ENCODE measurements at regions not wholly inside any gene's neighbourhood (a gene's known extent, or its start where the extent isn't known, plus 50 kb on each side); places are given as distances from the start of the nearest gene placed in this dataset.

GRCh38 chr4:85147481-85148076, 181.1 kb upstream of the WDFY3 start (continued):
- 0 out of 2 replicates have a peak, but pooled peaks have one; percentile 3 for TF ChIP-seq SPI1 (IDR thresholded peaks at IDR 0.05; ENCODE audit: borderline replicate concordance, low read depth, low read length)
- TF ChIP-seq YY1 (IDR thresholded peaks at IDR 0.05; ENCODE audit: borderline replicate concordance in 1 of 3, control insufficient read depth in 1 of 3, extremely low read depth in 1 of 3, insufficient read depth in 3 of 3, insufficient read length in 1 of 3, insufficient replicate concordance in 2 of 3, low read depth in 1 of 3, low read length in 2 of 3) = no peak
- peak; percentile 38 to 65 (median 63); a peak in 5 of 6 replicates for TF ChIP-seq CTCF (IDR thresholded peaks at IDR 0.05 in 2 of 3, conservative IDR thresholded peaks at IDR 0.05 in 1 of 3; ENCODE audit: insufficient read depth in 2 of 3, low read depth in 1 of 3, low read length in 3 of 3)
- TF ChIP-seq ELF1 (tag; IDR thresholded peaks at IDR 0.05) = peak; percentile 34; the same call in 1 of the 2 replicates

- no peaks in the 10 kb centered on the region for H3K9me1 ChIP-seq (ENCODE audit: control insufficient read depth, insufficient read depth, low read length)
- H3K79me2 ChIP-seq (ENCODE audit: control insufficient read depth, insufficient read depth, low read length) = no peaks in the 10 kb centered on the region
- no peaks in the 10 kb centered on the region for H4K20me1 ChIP-seq (replicated peaks; ENCODE audit: control insufficient read depth, insufficient read depth, low read length)
- FAIRE-seq (no peak), ATAC-seq (no peak), DNase-seq (ENCODE audit: extremely low read depth in 1 of 4, low spot score in 3 of 4) (no peak)
- no TSS peak for BruUV-seq (replicated peaks)
- H3K36me3 ChIP-seq (ENCODE audit: control insufficient read depth, insufficient read depth, low read length) = no peaks in the 10 kb centered on the region
- H3K27ac ChIP-seq (ENCODE audit: extremely low read depth, low read depth, low read length) = no peak overlapping the region
- in situ Hi-C loops (cut with MboI) (loop anchor here (25.0 kb wide), 2 partner anchors 613 to 888 kb away; no protein-coding TSS in a partner anchor), intact Hi-C loops (cut with micrococcal nuclease) (loop anchor here (5.0 kb wide), 2 partner anchors 598 to 893 kb away; no protein-coding TSS in a partner anchor)
- H3K9me3 ChIP-seq (replicated peaks; ENCODE audit: control insufficient read depth, insufficient read depth, low read depth, low read length) = no peaks in the 10 kb centered on the region
- H3K4me2 ChIP-seq (ENCODE audit: insufficient read depth, low read length) = no peak overlapping the region
- H3K4me3 ChIP-seq = no peak overlapping the region
- H2AFZ ChIP-seq (ENCODE audit: low read depth, low read length) = no peak overlapping the region
- no peak overlapping the region for H3K9ac ChIP-seq (ENCODE audit: insufficient read depth in 1 of 2, low read depth in 2 of 2, low read length in 2 of 2)
- no peak for TF ChIP-seq HNRNPK (IDR thresholded peaks at IDR 0.05; ENCODE audit: low read depth, low read length, poor library complexity, severe bottlenecking)
- no peak for TF ChIP-seq ZNF140 (CRISPR knock-in tag; IDR thresholded peaks at IDR 0.05)
- TF ChIP-seq STAT5A (IDR thresholded peaks at IDR 0.05; ENCODE audit: borderline replicate concordance, low read length) = no peak
- TF ChIP-seq GATAD2A (IDR thresholded peaks at IDR 0.05) = no peak
- no peak for TF ChIP-seq TCF7 (IDR thresholded peaks at IDR 0.05; ENCODE audit: borderline replicate concordance)
- TF ChIP-seq GTF2F1 (IDR thresholded peaks at IDR 0.05; ENCODE audit: low read depth, low read length) = no peak
- no peak for TF ChIP-seq SMAD4 (CRISPR knock-in tag; conservative IDR thresholded peaks at IDR 0.05)
- no peak for TF ChIP-seq PTTG1 (tag; IDR thresholded peaks at IDR 0.05; ENCODE audit: low read depth)
- no peak for TF ChIP-seq GTF2E2 (tag; IDR thresholded peaks at IDR 0.05)
- no peak for TF ChIP-seq SNRNP70 (optimal IDR thresholded peaks at IDR 0.05; ENCODE audit: low read depth, low read length)
- no peak for TF ChIP-seq ZNF134 (CRISPR knock-in tag; conservative IDR thresholded peaks at IDR 0.05)
- no peak for TF ChIP-seq ZKSCAN8 (CRISPR knock-in tag; IDR thresholded peaks at IDR 0.05)
- no peak for TF ChIP-seq PRMT5 (CRISPR knock-in tag; IDR thresholded peaks at IDR 0.05)
- TF ChIP-seq C11orf30 (IDR thresholded peaks at IDR 0.05; ENCODE audit: low read depth) = no peak
- TF ChIP-seq KDM2B (CRISPR knock-in tag; IDR thresholded peaks at IDR 0.05) = no peak
- TF ChIP-seq RFX1 (IDR thresholded peaks at IDR 0.05) = no peak
- 0% methylated on average over 1 of the region's 1 CpG for WGBS (ENCODE audit: insufficient coverage, low coverage, missing lambda C conversion rate)
- no peaks in the 10 kb centered on the region for H3K4me1 ChIP-seq (replicated peaks in 1 of 2; ENCODE audit: control insufficient read depth in 2 of 2, insufficient read depth in 2 of 2, low read length in 2 of 2)
- POLR2A ChIA-PET = no interaction called here
- H3K27me3 ChIP-seq (ENCODE audit: control insufficient read depth in 2 of 2, insufficient read depth in 2 of 2, low read length in 2 of 2) = no peaks in the 10 kb centered on the region
- CTCF ChIA-PET (ENCODE audit: low intra/inter-chr PET ratio) = no interaction called here
These were observed 183.2 kb upstream of the WDFY3 start for GRCh38 chr4:85149676-85150075.

Measured in K562 (cell line).